HG03439 (cell line): ENCODE measurements at regions not wholly inside any gene's neighbourhood (a gene's known extent, or its start where the extent isn't known, plus 50 kb on each side); places are given as distances from the start of the nearest gene placed in this dataset.
A peak's percentile ranks its signal among the peaks of the same experiment; 100 is the strongest.
"Not testable (repeated sequence)": the region's sequence is repeated elsewhere in the genome, so short reads cannot be mapped to it uniquely, and the experiment has no call there.

ENCODE experiments used
- ATAC-seq: cut with Tn5 transposase; IDR thresholded peaks from one replicate; pipeline ENCODE4 v1.9.1; 2021; ENCODE audit warnings: mild to moderate bottlenecking, moderate library complexity; ENCODE audit not compliant: unreplicated experiment

DNA sequence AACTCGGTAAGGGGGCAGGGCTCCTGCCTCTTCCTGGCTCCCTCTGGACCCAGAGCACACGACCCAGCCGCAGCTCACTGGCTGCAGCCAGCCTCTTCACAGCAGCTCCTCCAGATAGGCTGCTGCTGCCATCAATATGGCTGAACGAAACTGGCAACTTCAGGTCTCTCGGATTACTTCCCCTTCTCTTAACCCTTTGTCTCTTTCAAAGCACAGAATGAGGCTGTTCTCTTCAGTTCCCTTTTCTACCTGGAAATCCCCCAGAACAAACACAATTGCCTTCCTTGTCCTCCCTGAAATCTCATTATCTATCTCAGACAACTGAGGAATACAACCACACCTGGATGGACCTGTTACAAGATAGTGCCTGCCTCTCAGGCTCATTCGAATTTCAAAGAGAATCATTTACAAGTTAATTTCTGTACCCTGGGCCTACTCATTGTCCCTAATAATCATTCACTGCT is 193.4 kb upstream of the MBL2 start:
- peak; percentile 100 for ATAC-seq

DNA sequence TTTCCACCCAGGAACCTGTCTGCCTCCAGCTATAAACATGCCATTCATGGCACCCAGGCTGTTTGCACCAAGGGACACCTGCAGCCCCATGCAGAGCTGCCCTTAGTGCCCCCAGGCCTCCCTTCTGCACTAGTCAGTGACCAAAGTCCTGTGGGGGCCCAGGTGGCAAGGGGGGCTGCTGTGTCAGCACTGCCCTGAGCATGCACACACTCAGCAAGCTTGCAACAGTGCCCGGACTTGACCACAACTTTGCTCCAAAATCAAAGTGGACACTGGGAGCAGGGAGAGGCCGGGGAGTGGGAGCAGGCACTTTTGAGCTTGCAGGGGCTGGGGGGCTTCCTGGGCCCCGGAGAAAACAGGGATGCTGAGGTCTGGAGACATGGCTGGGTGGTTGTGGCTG is 192.9 kb upstream of the MBL2 start:
- peak; percentile 1 for ATAC-seq

GRCh38 chr10:52961323-52961722 is 188.7 kb upstream of the MBL2 start:
- ATAC-seq = no peak

GRCh38 chr10:52959810-52960209 is 187.2 kb upstream of the MBL2 start:
- no peak for ATAC-seq

- no peak for ATAC-seq
Measured at GRCh38 chr10:52956861-52957260, 184.3 kb upstream of the MBL2 start.

DNA sequence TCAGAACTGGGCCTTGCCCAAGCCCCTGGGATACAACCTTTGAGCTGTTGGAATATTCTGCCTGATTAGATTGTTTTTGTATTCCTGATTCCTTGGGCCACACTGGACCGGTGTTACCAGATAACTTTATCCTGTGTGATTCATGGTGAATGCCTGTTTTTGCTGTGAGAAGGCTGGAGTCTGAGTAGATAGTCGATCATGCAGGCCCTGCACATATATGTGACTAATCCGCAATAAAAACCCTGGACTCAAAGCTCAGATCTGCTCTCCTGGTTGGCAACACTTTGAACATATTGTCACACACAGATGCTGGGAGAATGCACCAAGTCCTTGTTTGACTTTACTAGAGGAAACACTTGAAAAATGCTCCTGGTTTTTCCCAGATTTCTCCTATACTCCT is 183.9 kb upstream of the MBL2 start:
- ATAC-seq = no peak

- no peak for ATAC-seq
Measured at GRCh38 chr10:52955337-52955736, 182.8 kb upstream of the MBL2 start.

- ATAC-seq = no peak
Measured at GRCh38 chr10:52954407-52954806, 181.8 kb upstream of the MBL2 start.

- no peak for ATAC-seq
Measured at GRCh38 chr10:52952391-52953055, 179.9 kb upstream of the MBL2 start.

DNA sequence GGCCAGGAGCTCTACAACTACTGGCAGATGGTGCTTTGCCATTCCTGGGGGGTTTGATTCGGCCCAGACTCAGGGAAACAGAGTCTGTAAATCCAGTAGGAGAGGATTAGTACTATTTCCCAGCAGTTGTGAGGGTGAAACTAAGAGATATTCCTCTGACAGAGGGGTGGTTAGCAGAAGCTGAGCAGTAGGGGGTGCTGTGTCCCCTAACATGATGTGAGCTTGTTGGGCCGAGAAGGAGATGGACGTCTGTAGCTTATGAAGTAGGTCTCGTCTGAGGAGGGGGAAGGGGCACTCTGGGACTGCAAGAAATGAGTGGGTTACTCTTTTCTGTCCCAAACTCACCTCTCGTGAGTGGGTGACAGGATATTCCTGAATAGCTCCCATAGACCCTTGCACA is 179.2 kb upstream of the MBL2 start:
- ATAC-seq = peak; percentile 94

- ATAC-seq = no peak
Measured at GRCh38 chr10:52950578-52950977, 178.0 kb upstream of the MBL2 start.

DNA sequence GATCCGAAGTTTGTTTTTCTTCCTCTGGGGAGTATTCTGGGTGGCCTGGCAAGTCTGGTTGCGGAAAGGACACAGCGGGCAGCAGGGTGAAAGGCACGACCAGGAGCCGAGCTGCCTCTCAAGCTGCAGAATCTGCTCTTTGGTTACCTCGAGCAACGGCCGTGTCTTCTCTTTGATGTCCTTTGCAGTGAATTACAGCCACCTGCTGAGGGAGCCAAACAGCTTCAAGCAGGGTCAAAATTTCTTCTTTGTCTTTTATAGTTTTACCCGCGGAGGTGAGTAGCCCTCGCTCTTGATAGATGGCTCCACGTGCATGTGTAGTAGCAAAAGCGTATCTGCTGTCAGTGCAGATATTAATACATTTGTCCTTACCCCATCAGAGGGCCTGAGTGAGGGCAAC is 177.3 kb upstream of the MBL2 start:
- no peak for ATAC-seq

DNA sequence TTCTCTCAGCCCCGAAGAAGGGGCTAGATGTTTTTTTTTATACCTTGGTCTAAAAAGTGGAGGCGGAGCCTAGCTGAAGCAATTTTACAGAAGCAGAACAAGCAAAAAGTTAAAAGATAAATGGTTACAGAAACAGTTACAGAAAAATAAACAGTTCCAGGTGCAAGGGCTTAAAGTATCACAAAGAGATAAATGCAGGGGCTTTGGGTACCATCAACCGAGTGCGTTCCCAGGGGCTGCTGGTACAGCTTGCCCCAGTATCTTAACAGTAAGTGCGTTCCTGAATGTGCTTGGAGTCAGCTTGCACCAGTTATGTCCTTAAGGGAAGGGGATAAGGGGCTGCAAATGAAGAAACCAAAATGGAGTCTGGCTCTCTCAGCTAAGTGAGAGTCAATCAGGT is 173.9 kb upstream of the MBL2 start:
- no peak for ATAC-seq

DNA sequence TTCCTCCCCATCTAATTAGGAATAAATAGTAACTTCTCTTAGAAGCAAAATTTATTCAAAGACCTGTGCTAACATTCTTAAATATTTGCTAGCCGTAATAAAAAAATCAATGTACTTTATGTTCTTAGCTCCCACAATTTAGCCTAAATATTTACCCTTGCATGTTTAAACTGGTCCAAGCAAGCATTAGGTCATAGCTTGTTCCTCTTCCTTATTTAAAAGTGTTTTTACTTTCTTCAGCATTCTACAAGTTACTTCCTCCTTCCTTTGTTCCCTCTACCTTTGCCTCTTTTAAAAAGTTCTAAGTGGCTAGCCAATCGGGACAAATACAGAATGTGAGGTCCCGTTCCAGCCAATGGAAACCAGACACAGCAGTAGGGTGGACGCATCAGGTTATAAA is 172.9 kb upstream of the MBL2 start:
- not testable (repeated sequence) for ATAC-seq

GRCh38 chr10:52940921-52941320 is 168.3 kb upstream of the MBL2 start:
- ATAC-seq = no peak

GRCh38 chr10:52939894-52940293 is 167.3 kb upstream of the MBL2 start:
- ATAC-seq = no peak

DNA sequence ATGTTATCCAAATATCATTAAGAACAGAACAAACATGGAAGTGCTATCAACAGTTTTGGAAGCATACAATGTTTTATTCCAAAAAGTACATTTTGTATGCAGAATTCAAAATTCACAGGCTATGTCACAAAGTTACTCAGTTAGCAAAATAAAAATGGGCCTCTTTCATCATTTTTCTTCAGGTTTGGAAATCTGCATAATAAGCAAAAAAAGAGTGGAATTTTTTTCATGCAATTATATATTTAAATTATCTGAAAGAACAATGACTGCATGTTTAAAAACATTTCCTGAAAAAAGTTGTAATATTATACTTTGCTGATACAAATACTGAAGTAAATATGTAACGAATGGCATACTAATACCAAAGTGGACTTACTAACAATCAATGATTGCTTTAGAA is 161.2 kb upstream of the MBL2 start:
- ATAC-seq = no peak

DNA sequence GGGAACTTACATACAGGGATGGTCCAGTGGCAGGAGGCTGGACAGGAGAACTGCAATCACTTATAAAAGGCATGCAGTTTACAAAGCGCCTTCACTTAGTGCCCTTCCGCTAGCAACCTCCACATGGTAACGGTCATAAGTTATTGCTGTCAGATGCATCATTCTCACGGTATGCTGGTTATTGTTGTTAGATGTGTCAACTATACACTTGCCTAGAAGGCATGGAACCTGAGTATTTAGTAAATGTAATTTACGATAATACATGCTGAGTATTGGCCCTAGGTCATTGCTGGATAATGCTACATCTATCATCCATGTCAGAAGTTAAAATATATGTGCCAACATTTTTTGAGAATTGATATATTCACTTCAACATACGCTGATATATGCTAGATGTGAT is 155.1 kb upstream of the MBL2 start:
- no peak for ATAC-seq

- no peak for ATAC-seq
Measured at GRCh38 chr10:52923520-52923919, 150.9 kb upstream of the MBL2 start.

DNA sequence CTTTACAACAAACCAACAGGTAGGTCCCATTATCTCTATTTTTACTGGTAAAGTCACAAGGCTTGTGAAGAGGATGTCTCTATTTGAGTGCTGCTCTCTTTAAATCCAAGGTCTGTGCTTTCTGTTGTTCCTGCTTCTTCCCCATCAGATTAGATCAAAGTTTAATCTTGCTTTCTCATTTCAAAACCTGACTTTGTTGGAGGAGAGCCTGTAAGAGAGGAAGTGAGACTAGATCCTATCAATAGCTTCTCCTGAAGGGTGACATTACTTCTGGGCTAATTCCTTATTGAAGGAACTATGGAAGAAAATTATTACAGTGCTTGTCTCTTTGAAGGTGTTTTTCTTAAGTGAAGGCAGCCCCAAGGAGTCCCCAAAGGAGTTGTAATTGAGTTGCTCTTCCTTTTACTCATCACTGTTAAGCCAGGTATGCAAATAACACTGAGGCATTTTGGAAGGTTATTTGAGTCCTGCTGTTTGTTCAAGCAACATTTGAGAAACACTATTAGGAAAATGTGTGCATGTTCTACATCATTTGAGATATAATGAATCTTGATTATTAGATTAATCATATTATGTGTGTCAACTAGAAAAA is 146.2 kb upstream of the MBL2 start:
- no peak for ATAC-seq

DNA sequence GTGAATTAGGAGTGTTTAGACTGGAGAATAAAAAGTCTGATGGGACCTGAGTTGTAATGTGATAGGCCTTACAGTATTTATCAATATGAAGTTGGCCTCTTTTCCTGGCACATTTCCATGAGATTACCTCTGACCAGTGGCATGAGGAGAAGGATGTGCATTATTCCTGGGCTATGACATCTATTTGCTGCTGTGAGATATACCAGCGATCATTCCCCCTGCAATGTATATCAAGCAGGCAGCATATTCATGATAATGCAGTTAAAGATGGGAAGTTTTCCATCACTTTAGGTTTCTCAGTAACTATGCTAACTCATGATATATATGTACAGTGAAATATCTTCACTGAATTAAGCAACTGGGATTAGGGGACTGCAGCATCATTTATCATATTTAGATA is 142.8 kb upstream of the MBL2 start:
- no peak for ATAC-seq

DNA sequence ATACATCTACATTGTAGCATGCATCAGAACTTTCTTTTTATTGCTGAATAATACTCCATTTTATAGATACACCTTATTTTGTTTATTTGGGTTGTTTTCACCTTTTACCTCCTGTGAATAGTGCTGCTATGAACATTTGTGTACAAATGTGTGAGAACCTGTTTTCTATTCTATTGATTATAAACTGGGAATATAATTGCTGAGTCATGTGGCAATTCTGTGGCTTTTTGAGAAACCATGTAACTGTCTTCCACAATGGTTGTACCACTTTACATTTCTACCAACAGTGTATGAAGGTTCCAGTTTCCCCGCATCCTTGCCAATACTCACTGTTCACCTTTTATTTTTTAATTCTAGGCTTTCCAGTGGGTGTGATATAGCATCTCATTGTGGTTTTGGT is 138.6 kb upstream of the MBL2 start:
- ATAC-seq = no peak

GRCh38 chr10:52908478-52908877 is 135.9 kb upstream of the MBL2 start:
- ATAC-seq = no peak
